Astrocyte of the spinal cord (primary cell): ENCODE measurements at regions not wholly inside any gene's neighbourhood (a gene's known extent, or its start where the extent isn't known, plus 50 kb on each side); places are given as distances from the start of the nearest gene placed in this dataset.
A peak's percentile ranks its signal among the peaks of the same experiment; 100 is the strongest.

Experiments
- DNase-seq: peaks from one replicate; pipeline ENCODE4 v3.0.0; 2011; ENCODE audit warnings: low read depth, low spot score
- H3K4me3 ChIP-seq: 2 replicates; pipeline ENCODE4 v1.5.1; 2011; ENCODE audit warnings: low read depth, mild to moderate bottlenecking, low read length, moderate library complexity
- CTCF ChIP-seq: IDR thresholded peaks from 2 replicates; pipeline ENCODE4 v1.5.1; 2012; ENCODE audit warnings: low read depth, mild to moderate bottlenecking, low read length, inconsistent platforms
- in situ Hi-C: cut with HindIII; loops from 2 replicates; pipeline ENCODE4 v1.10.0; 2017; ENCODE audit warnings: low sequenced_read_pairs

- no peak for DNase-seq
- H3K4me3 ChIP-seq = no peak overlapping the region
- peak; percentile 16 for TF ChIP-seq CTCF
- in situ Hi-C loops = no loop called here
Observed at GRCh38 chr15:80323285-80323684, 71.3 kb upstream of the CTXND1 start.

- in situ Hi-C loops = no loop called here
- TF ChIP-seq CTCF = no peak
- H3K4me3 ChIP-seq = no peak overlapping the region
- no peak for DNase-seq
Observed at GRCh38 chr15:80324545-80325080, 72.6 kb upstream of the CTXND1 start.

GRCh38 chr15:80325206-80325605, 73.2 kb upstream of the CTXND1 start:
- DNase-seq = no peak
- in situ Hi-C loops = no loop called here

GRCh38 chr15:80326270-80326669, 74.3 kb upstream of the CTXND1 start:
- no peak for TF ChIP-seq CTCF

More at GRCh38 chr15:80325206-80325605, 73.2 kb upstream of the CTXND1 start:
- TF ChIP-seq CTCF = no peak
- H3K4me3 ChIP-seq = no peak overlapping the region

GRCh38 chr15:80328496-80328895, 75.7 kb upstream of the ARNT2 start:
- no peak overlapping the region for H3K4me3 ChIP-seq
- no peak for TF ChIP-seq CTCF
- no peak for DNase-seq
- in situ Hi-C loops = no loop called here

More at GRCh38 chr15:80326270-80326669, 74.3 kb upstream of the CTXND1 start:
- H3K4me3 ChIP-seq = no peak overlapping the region
- in situ Hi-C loops = no loop called here
- DNase-seq = no peak

DNA sequence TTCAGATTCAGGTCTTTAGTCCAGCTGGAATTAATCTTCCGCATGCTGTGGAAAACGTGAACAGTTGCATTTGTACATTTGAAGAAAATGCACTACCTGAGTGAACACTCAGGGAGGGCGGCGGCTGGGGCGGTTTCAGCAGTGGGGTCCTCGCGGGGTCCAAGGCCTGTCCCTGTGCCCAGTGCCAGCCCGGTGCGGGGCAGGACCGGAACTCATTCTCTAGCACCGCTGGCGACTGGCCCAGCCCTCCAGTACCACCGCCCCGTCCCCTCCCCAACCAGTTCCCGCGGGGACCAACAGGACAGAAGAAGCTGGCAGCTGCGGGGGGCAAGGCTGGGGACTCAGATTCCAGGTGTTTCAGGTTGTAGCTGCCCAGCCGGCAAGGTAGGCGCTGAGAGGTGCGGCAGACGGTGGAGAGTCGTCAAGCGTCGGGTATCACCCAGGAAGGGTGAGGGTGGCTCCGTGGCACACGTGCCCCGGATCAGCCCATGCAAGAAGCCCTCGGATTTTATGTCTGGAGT, 72.2 kb upstream of the ARNT2 start:
- no peak for TF ChIP-seq CTCF
- no peak overlapping the region for H3K4me3 ChIP-seq
- in situ Hi-C loops = no loop called here
- DNase-seq = no peak
